H9 (cell line): ENCODE measurements at regions not wholly inside any gene's neighbourhood (a gene's known extent, or its start where the extent isn't known, plus 50 kb on each side); places are given as distances from the start of the nearest gene placed in this dataset.

Experiments
- DNase-seq: peaks from one replicate; pipeline ENCODE4 v3.0.0-alpha.2; 2017
- H2AFZ ChIP-seq: one replicate; pipeline ENCODE4 v1.6.1; 2013; ENCODE audit warnings: mild to moderate bottlenecking, low read length, control low read depth, moderate library complexity
- H2AK5ac ChIP-seq: 2 replicates; pipeline ENCODE4 v1.6.1; 2013; ENCODE audit warnings: low read length, control low read depth, mixed read lengths; ENCODE audit not compliant: insufficient read length
- H2BK120ac ChIP-seq: one replicate; pipeline ENCODE4 v1.6.1; 2013; ENCODE audit warnings: low read depth, mild to moderate bottlenecking, low read length, control low read depth, inconsistent platforms; ENCODE audit not compliant: poor library complexity, severe bottlenecking
- H2BK12ac ChIP-seq: 2 replicates; pipeline ENCODE4 v1.6.1; 2013; ENCODE audit warnings: low read length, control low read depth, mixed read lengths, low read depth; ENCODE audit not compliant: insufficient read length
- H2BK15ac ChIP-seq: 2 replicates; pipeline ENCODE4 v1.6.1; 2013; ENCODE audit warnings: low read depth, low read length, control low read depth
- H2BK20ac ChIP-seq: one replicate; pipeline ENCODE4 v1.6.1; 2013; ENCODE audit warnings: low read depth, mild to moderate bottlenecking, low read length, control low read depth, inconsistent platforms; ENCODE audit not compliant: poor library complexity, severe bottlenecking
- H2BK5ac ChIP-seq: 2 replicates; pipeline ENCODE4 v1.6.1; 2013; ENCODE audit warnings: low read length, control low read depth, mixed read lengths; ENCODE audit not compliant: insufficient read length
- H3K14ac ChIP-seq: 2 replicates; pipeline ENCODE4 v1.6.1; 2013; ENCODE audit warnings: low read length, control low read depth; ENCODE audit not compliant: insufficient read depth
- H3K18ac ChIP-seq: 2 replicates; pipeline ENCODE4 v1.6.1; 2013; ENCODE audit warnings: low read depth, mild to moderate bottlenecking, mixed read lengths, low read length, control low read depth; ENCODE audit not compliant: insufficient read length
- H3K23ac ChIP-seq: 2 replicates; pipeline ENCODE4 v1.6.1; 2013; ENCODE audit warnings: low read length, control low read depth, mixed read lengths, low read depth; ENCODE audit not compliant: insufficient read length
- H3K23me2 ChIP-seq: 2 replicates; pipeline ENCODE4 v1.6.1; 2013; ENCODE audit warnings: low read depth, mild to moderate bottlenecking, mixed read lengths, low read length, control low read depth; ENCODE audit not compliant: insufficient read length, poor library complexity, severe bottlenecking
- H3K27ac ChIP-seq: 2 replicates; pipeline ENCODE4 v1.5.1; 2013; ENCODE audit warnings: low read length, control low read depth, mixed read lengths, low read depth; ENCODE audit not compliant: insufficient read length
- H3K27me3 ChIP-seq: 2 replicates; pipeline ENCODE4 v1.6.1; 2013; ENCODE audit warnings: low read length, control low read depth, inconsistent platforms; ENCODE audit not compliant: insufficient read depth
- H3K4ac ChIP-seq: 2 replicates; pipeline ENCODE4 v1.6.1; 2013; ENCODE audit warnings: low read depth, mild to moderate bottlenecking, control low read depth, inconsistent platforms, low read length, moderate library complexity
- H3K4me1 ChIP-seq: 2 replicates; pipeline ENCODE4 v1.6.1; 2013; ENCODE audit warnings: low read length, control low read depth, inconsistent platforms; ENCODE audit not compliant: insufficient read depth
- H3K4me2 ChIP-seq: 2 replicates; pipeline ENCODE4 v1.6.1; 2013; ENCODE audit warnings: low read length, control low read depth, mixed read lengths; ENCODE audit not compliant: insufficient read length, insufficient read depth
- H3K56ac ChIP-seq: 2 replicates; pipeline ENCODE4 v1.6.1; 2013; ENCODE audit warnings: low read depth, mild to moderate bottlenecking, mixed read lengths, low read length, control low read depth; ENCODE audit not compliant: insufficient read length
- H3K79me1 ChIP-seq: 2 replicates; pipeline ENCODE4 v1.6.1; 2013; ENCODE audit warnings: low read depth, mild to moderate bottlenecking, moderate library complexity, low read length, control low read depth, inconsistent platforms; ENCODE audit not compliant: insufficient read depth, poor library complexity, severe bottlenecking
- H3K79me2 ChIP-seq: 2 replicates; pipeline ENCODE4 v1.6.1; 2013; ENCODE audit warnings: low read length, control low read depth, inconsistent platforms; ENCODE audit not compliant: insufficient read depth
- H3K9ac ChIP-seq: 2 replicates; pipeline ENCODE4 v1.6.1; 2013; ENCODE audit warnings: low read length, control low read depth, mixed read lengths; ENCODE audit not compliant: insufficient read length; ENCODE audit errors: extremely low read depth
- H3K9me3 ChIP-seq: one replicate; pipeline ENCODE4 v1.6.1; 2013; ENCODE audit warnings: low read depth, low read length, inconsistent platforms; ENCODE audit not compliant: control insufficient read depth
- H3T11ph ChIP-seq: one replicate; pipeline ENCODE4 v1.6.1; 2013; ENCODE audit warnings: mild to moderate bottlenecking, low read length, control low read depth, inconsistent platforms
- H4K20me1 ChIP-seq: one replicate; pipeline ENCODE4 v1.6.1; 2013; ENCODE audit not compliant: control insufficient read depth, insufficient read length, insufficient read depth
- H4K5ac ChIP-seq: 2 replicates; pipeline ENCODE4 v1.6.1; 2013; ENCODE audit warnings: low read depth, mild to moderate bottlenecking, mixed read lengths, low read length, control low read depth; ENCODE audit not compliant: insufficient read length
- H4K8ac ChIP-seq: replicated peaks from 2 replicates; pipeline ENCODE4 v1.6.1; 2013; ENCODE audit warnings: low read length, control low read depth, mixed read lengths, low read depth; ENCODE audit not compliant: insufficient read length
- H4K91ac ChIP-seq: 2 replicates; pipeline ENCODE4 v1.6.1; 2013; ENCODE audit warnings: low read depth, mild to moderate bottlenecking, moderate library complexity, mixed read lengths, low read length, control low read depth; ENCODE audit not compliant: insufficient read length
- H3K27ac Mint-ChIP-seq, 3 experiments: 2 replicates in 2 of 3; 3 replicates in 1 of 3; pipeline ENCODE4 v1.8.0; 2020 to 2021; ENCODE audit warnings: mixed read lengths in 3 of 3, mild to moderate bottlenecking in 1 of 3, moderate library complexity in 1 of 3
- H3K27me3 Mint-ChIP-seq: 2 replicates; pipeline ENCODE4 v1.8.0; 2021; ENCODE audit warnings: low read depth, mild to moderate bottlenecking, moderate library complexity, mixed read lengths
- H3K36me3 Mint-ChIP-seq, 3 experiments: 2 replicates in 2 of 3; 3 replicates in 1 of 3; pipeline ENCODE4 v1.8.0; 2020 to 2021; ENCODE audit warnings: low read depth in 3 of 3, mixed read lengths in 3 of 3; ENCODE audit not compliant: insufficient read depth in 1 of 3
- H3K4me1 Mint-ChIP-seq, 2 experiments: 2 replicates each; pipeline ENCODE4 v1.8.0; 2020; ENCODE audit warnings: mixed read lengths in 2 of 2
- H3K4me3 Mint-ChIP-seq, 2 experiments: 2 replicates in 1 of 2; 3 replicates in 1 of 2; pipeline ENCODE4 v1.8.0; 2020 to 2021; ENCODE audit warnings: mild to moderate bottlenecking in 2 of 2, mixed read lengths in 2 of 2, moderate library complexity in 1 of 2
- H3K9me3 Mint-ChIP-seq, 2 experiments: 2 replicates in 1 of 2; 3 replicates in 1 of 2; pipeline ENCODE4 v1.8.0; 2020; ENCODE audit warnings: mild to moderate bottlenecking in 2 of 2, mixed read lengths in 2 of 2, moderate library complexity in 1 of 2
- WGBS: extraction: QIAGEN DNeasy Blood & Tissue Kit; methylation state at CpG from one replicate; pipeline ENCODE4 v1.1.7; 2013; ENCODE audit warnings: missing lambda C conversion rate, low lambda C conversion rate, mixed read lengths; ENCODE audit not compliant: insufficient read length; ENCODE audit errors: extremely low coverage; 5-methylcytosine and 5-hydroxymethylcytosine counted together
- TF ChIP-seq, protein P1 (sequence below): fragments of 200-600 bp; sonication (generic); conservative IDR thresholded peaks from 3 replicates; pipeline ENCODE4 v1.8.0; 2021; ENCODE audit warnings: antibody characterized with exemption, mild to moderate bottlenecking

GRCh38 chr20:40895182-40895581 lies 133.4 kb upstream of the TOP1 start:
- Histone ChIP-seq H3K56ac (no peak overlapping the region), H3K4me2 (no peak overlapping the region), H2AFZ (no peak overlapping the region), H3K14ac (no peak overlapping the region), H3K23ac (no peak overlapping the region), H4K91ac (no peak overlapping the region), H2BK15ac (no peak overlapping the region), H3K18ac (no peak overlapping the region), H4K8ac (no peak overlapping the region), H3K9ac (no peak overlapping the region), H3T11ph (no peak overlapping the region), H3K4me1 (no peaks in the 10 kb centered on the region), H4K5ac (no peak overlapping the region), H3K79me1 (no peaks in the 10 kb centered on the region), H2BK20ac (no peak overlapping the region), H3K27ac (no peak overlapping the region), H2BK5ac (no peak overlapping the region), H2AK5ac (no peak overlapping the region), H3K4ac (no peak overlapping the region), H4K20me1 (no peaks in the 10 kb centered on the region), H3K23me2 (no peaks in the 10 kb centered on the region), H2BK120ac (no peak overlapping the region), H3K27me3 (no peaks in the 10 kb centered on the region), H3K9me3 (no peaks in the 10 kb centered on the region), H3K79me2 (no peaks in the 10 kb centered on the region), H2BK12ac (no peak overlapping the region)
- TF ChIP-seq, protein P1, sequence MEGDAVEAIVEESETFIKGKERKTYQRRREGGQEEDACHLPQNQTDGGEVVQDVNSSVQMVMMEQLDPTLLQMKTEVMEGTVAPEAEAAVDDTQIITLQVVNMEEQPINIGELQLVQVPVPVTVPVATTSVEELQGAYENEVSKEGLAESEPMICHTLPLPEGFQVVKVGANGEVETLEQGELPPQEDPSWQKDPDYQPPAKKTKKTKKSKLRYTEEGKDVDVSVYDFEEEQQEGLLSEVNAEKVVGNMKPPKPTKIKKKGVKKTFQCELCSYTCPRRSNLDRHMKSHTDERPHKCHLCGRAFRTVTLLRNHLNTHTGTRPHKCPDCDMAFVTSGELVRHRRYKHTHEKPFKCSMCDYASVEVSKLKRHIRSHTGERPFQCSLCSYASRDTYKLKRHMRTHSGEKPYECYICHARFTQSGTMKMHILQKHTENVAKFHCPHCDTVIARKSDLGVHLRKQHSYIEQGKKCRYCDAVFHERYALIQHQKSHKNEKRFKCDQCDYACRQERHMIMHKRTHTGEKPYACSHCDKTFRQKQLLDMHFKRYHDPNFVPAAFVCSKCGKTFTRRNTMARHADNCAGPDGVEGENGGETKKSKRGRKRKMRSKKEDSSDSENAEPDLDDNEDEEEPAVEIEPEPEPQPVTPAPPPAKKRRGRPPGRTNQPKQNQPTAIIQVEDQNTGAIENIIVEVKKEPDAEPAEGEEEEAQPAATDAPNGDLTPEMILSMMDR, result no peak
- peaks cover 0 to 11% of the 10 kb centered on the region in 2 experiments; a peak in 3 of 4 replicates for H3K4me1 Mint-ChIP-seq
- H3K9me3 Mint-ChIP-seq, result no peaks in the 10 kb centered on the region
- WGBS, result no CpG with 5 or more reads among the region's 3 CpGs
- no peak for DNase-seq
- no peak overlapping the region for H3K4me3 Mint-ChIP-seq
- H3K27ac Mint-ChIP-seq, result no peak overlapping the region
- no peaks in the 10 kb centered on the region for H3K27me3 Mint-ChIP-seq
- H3K36me3 Mint-ChIP-seq, result no peaks in the 10 kb centered on the region
